ENCODE measurements at regions not wholly inside any gene's neighbourhood (a gene's known extent, or its start where the extent isn't known, plus 50 kb on each side); places are given as distances from the start of the nearest gene placed in this dataset.

- no peaks in the 10 kb centered on the region for H3K36me3 ChIP-seq (ENCODE audit: control insufficient read depth, insufficient read depth, low read length)
- intact Hi-C loops (cut with micrococcal nuclease; ENCODE audit: unreplicated experiment) = no loop called here
- no peak for DNase-seq (ENCODE audit: low read depth, low spot score)
- H3K4me1 ChIP-seq (ENCODE audit: control insufficient read depth, insufficient read depth, low read length) = no peaks in the 10 kb centered on the region
- no peaks in the 10 kb centered on the region for H3K9me3 ChIP-seq (ENCODE audit: control insufficient read depth, insufficient read depth, low read depth, low read length)
- ChIA-PET POLR2A (interaction anchor here (0.7 kb wide), 1 partner anchor 216 kb away, joined by 4 read pairs; no protein-coding TSS in a partner anchor), CTCF (interaction anchor here (0.6 kb wide), 1 partner anchor 16 kb away, joined by 3 read pairs; the partner anchor contains the start of gene KALRN)
- BruUV-seq (replicated peaks) = no TSS peak
- H3K4me3 ChIP-seq (ENCODE audit: low read depth in 2 of 2, low read length in 2 of 2) = no peak overlapping the region
- ATAC-seq = no peak
- H3K27ac ChIP-seq (ENCODE audit: low read length) = no peak overlapping the region
- TF ChIP-seq REST (IDR thresholded peaks at IDR 0.05; ENCODE audit: insufficient read depth in 1 of 2, low read depth in 2 of 2, low read length in 1 of 2) = no peak
- no peak for TF ChIP-seq SIN3A (IDR thresholded peaks at IDR 0.05; ENCODE audit: borderline replicate concordance, insufficient read depth, low read depth, low read length)
- in situ Hi-C loops (cut with HindIII; ENCODE audit: low pct_unique_long_range_greater_than_20kb, low sequenced_read_pairs) = no loop called here
- peaks cover 49% of the 10 kb centered on the region for H3K27me3 ChIP-seq (ENCODE audit: control insufficient read depth, insufficient read depth, low read length)
These were observed 57.3 kb upstream of the ROPN1 start for GRCh38 chr3:124048967-124049798.

GRCh38 chr3:124051636-124052035, 59.7 kb upstream of the ROPN1 start:
- DNase-seq (ENCODE audit: low read depth, low spot score) = no peak
- in situ Hi-C loops (cut with HindIII; ENCODE audit: low pct_unique_long_range_greater_than_20kb, low sequenced_read_pairs) = no loop called here
- ATAC-seq = no peak
- Histone ChIP-seq H3K27me3 (ENCODE audit: control insufficient read depth, insufficient read depth, low read length) (peaks cover 46% of the 10 kb centered on the region), H3K4me3 (ENCODE audit: low read depth in 2 of 2, low read length in 2 of 2) (no peak overlapping the region), H3K27ac (ENCODE audit: low read length) (no peak overlapping the region), H3K36me3 (ENCODE audit: control insufficient read depth, insufficient read depth, low read length) (no peaks in the 10 kb centered on the region), H3K4me1 (ENCODE audit: control insufficient read depth, insufficient read depth, low read length) (no peaks in the 10 kb centered on the region), H3K9me3 (ENCODE audit: control insufficient read depth, insufficient read depth, low read depth, low read length) (no peaks in the 10 kb centered on the region)
- TF ChIP-seq POLR2AphosphoS5 (IDR thresholded peaks at IDR 0.05; ENCODE audit: low read depth, low read length) (no peak), CTCF (IDR thresholded peaks at IDR 0.05) (no peak), SIN3A (IDR thresholded peaks at IDR 0.05; ENCODE audit: borderline replicate concordance, insufficient read depth, low read depth, low read length) (no peak), REST (IDR thresholded peaks at IDR 0.05; ENCODE audit: insufficient read depth in 1 of 2, low read depth in 2 of 2, low read length in 1 of 2) (no peak), TCF7L2 (IDR thresholded peaks at IDR 0.05; ENCODE audit: low read depth, low read length) (no peak)
- POLR2A ChIA-PET = no interaction called here
- intact Hi-C loops (cut with micrococcal nuclease; ENCODE audit: unreplicated experiment) = no loop called here
- no TSS peak for BruUV-seq (replicated peaks)
- CTCF ChIA-PET = no interaction called here
